Neutrophil (primary cell): ENCODE measurements at regions not wholly inside any gene's neighbourhood (a gene's known extent, or its start where the extent isn't known, plus 50 kb on each side); places are given as distances from the start of the nearest gene placed in this dataset.

ENCODE experiments used
- H3K27ac ChIP-seq: fragments of 200-600 bp; sonication (generic); 2 replicates; pipeline ENCODE4 v1.5.1; 2016; ENCODE audit warnings: mild to moderate bottlenecking, moderate library complexity
- H3K27me3 ChIP-seq: fragments of 200-600 bp; sonication (generic); 2 replicates; pipeline ENCODE4 v1.6.0; 2016; ENCODE audit warnings: mild to moderate bottlenecking
- H3K36me3 ChIP-seq: fragments of 200-600 bp; sonication (generic); 2 replicates; pipeline ENCODE4 v1.5.1; 2017
- H3K4me1 ChIP-seq, 2 experiments: fragments of 200-600 bp in 1 of 2; sonication (generic) in 1 of 2; 1 replicate in 1 of 2; 2 replicates in 1 of 2; pipeline versions ENCODE4 v1.5.1 to v1.6.1; 2013 to 2016; ENCODE audit warnings: low read depth in 1 of 2, low read length in 1 of 2, mild to moderate bottlenecking in 1 of 2, moderate library complexity in 1 of 2; ENCODE audit not compliant: control insufficient read depth in 1 of 2, insufficient read depth in 1 of 2
- H3K4me3 ChIP-seq, 2 experiments: fragments of 200-600 bp in 1 of 2; sonication (generic) in 1 of 2; 1 replicate in 1 of 2; 2 replicates in 1 of 2; pipeline ENCODE4 v1.5.1; 2013 to 2016; ENCODE audit warnings: low read depth in 1 of 2, low read length in 1 of 2, mild to moderate bottlenecking in 1 of 2, moderate library complexity in 1 of 2
- H3K9me3 ChIP-seq: fragments of 200-600 bp; sonication (generic); 2 replicates; pipeline ENCODE4 v1.5.1; 2016
- CTCF ChIP-seq: fragments of 200-600 bp; sonication (generic); IDR thresholded peaks from 2 replicates; pipeline ENCODE4 v1.5.1; 2016; ENCODE audit warnings: antibody characterized with exemption

- H3K36me3 ChIP-seq, result no peaks in the 10 kb centered on the region
- TF ChIP-seq CTCF, result no peak
- H3K4me1 ChIP-seq, result no peaks in the 10 kb centered on the region
- no peaks in the 10 kb centered on the region for H3K27me3 ChIP-seq
- H3K4me3 ChIP-seq, result no peak overlapping the region
- no peak overlapping the region for H3K27ac ChIP-seq
- H3K9me3 ChIP-seq, result no peaks in the 10 kb centered on the region
These were observed 360.1 kb upstream of the CDH11 start for GRCh38 chr16:65481956-65482355.

GRCh38 chr16:65480281-65481091 is 358.6 kb upstream of the CDH11 start:
- no peaks in the 10 kb centered on the region for H3K27me3 ChIP-seq
- no peak for TF ChIP-seq CTCF

GRCh38 chr16:65476448-65476955 is 354.6 kb upstream of the CDH11 start:
- no peaks in the 10 kb centered on the region for H3K9me3 ChIP-seq
- H3K27me3 ChIP-seq, result no peaks in the 10 kb centered on the region
- H3K36me3 ChIP-seq, result no peaks in the 10 kb centered on the region
- TF ChIP-seq CTCF, result no peak
- H3K27ac ChIP-seq, result no peak overlapping the region
- no peak overlapping the region for H3K4me3 ChIP-seq
- no peaks in the 10 kb centered on the region for H3K4me1 ChIP-seq

More at GRCh38 chr16:65480281-65481091, 358.6 kb upstream of the CDH11 start:
- Histone ChIP-seq H3K4me1 (no peaks in the 10 kb centered on the region), H3K4me3 (no peak overlapping the region), H3K27ac (no peak overlapping the region), H3K36me3 (no peaks in the 10 kb centered on the region), H3K9me3 (no peaks in the 10 kb centered on the region)

GRCh38 chr16:65473699-65474098 is 351.8 kb upstream of the CDH11 start:
- Histone ChIP-seq H3K4me1 (no peaks in the 10 kb centered on the region), H3K27me3 (no peaks in the 10 kb centered on the region), H3K4me3 (no peak overlapping the region), H3K27ac (no peak overlapping the region), H3K36me3 (no peaks in the 10 kb centered on the region), H3K9me3 (no peaks in the 10 kb centered on the region)
- TF ChIP-seq CTCF, result no peak

- H3K27ac ChIP-seq, result no peak overlapping the region
- H3K4me1 ChIP-seq, result no peaks in the 10 kb centered on the region
- H3K9me3 ChIP-seq, result no peaks in the 10 kb centered on the region
- H3K4me3 ChIP-seq, result no peak overlapping the region
- H3K27me3 ChIP-seq, result no peaks in the 10 kb centered on the region
- TF ChIP-seq CTCF, result no peak
- H3K36me3 ChIP-seq, result no peaks in the 10 kb centered on the region
These were observed 347.3 kb upstream of the CDH11 start for GRCh38 chr16:65469116-65469515.
